CD14-positive monocyte (primary cell): ENCODE measurements at regions not wholly inside any gene's neighbourhood (a gene's known extent, or its start where the extent isn't known, plus 50 kb on each side); places are given as distances from the start of the nearest gene placed in this dataset.

Source experiments
- DNase-seq, 3 donors: peaks; one replicate each; pipeline ENCODE4 v3.0.0-alpha.2; 2011 to 2022
- H2AFZ ChIP-seq: 2 replicates; pipeline ENCODE4 v1.6.0; 2012; ENCODE audit warnings: mild to moderate bottlenecking, low read depth, low read length, inconsistent platforms; ENCODE audit not compliant: insufficient read depth, poor library complexity, severe bottlenecking
- H3K27ac ChIP-seq, 2 donors: 1 replicate in 1 of 2; 2 replicates in 1 of 2; pipeline ENCODE4 v1.5.1; 2012 to 2013; ENCODE audit warnings: low read length in 2 of 2, control low read depth in 1 of 2, inconsistent platforms in 1 of 2, low read depth in 1 of 2, mild to moderate bottlenecking in 1 of 2
- H3K27me3 ChIP-seq, 2 donors: one replicate each; pipeline versions ENCODE4 v1.6.0 to v1.6.1; 2011 to 2013; ENCODE audit warnings: low read length in 2 of 2; ENCODE audit not compliant: control insufficient read depth in 2 of 2, insufficient read depth in 2 of 2
- H3K36me3 ChIP-seq, 2 donors: replicated peaks in 1 of 2; 1 replicate in 1 of 2; 2 replicates in 1 of 2; pipeline versions ENCODE4 v1.5.1 to v1.6.1; 2012 to 2013; ENCODE audit warnings: low read length in 2 of 2, control low read depth in 1 of 2, inconsistent platforms in 1 of 2, mild to moderate bottlenecking in 1 of 2; ENCODE audit not compliant: insufficient read depth in 2 of 2, control insufficient read depth in 1 of 2
- H3K4me1 ChIP-seq, 2 donors: 1 replicate in 1 of 2; 2 replicates in 1 of 2; pipeline versions ENCODE4 v1.5.1 to v1.6.1; 2012 to 2013; ENCODE audit warnings: low read length in 2 of 2, control low read depth in 1 of 2, inconsistent platforms in 1 of 2, mild to moderate bottlenecking in 1 of 2, moderate library complexity in 1 of 2; ENCODE audit not compliant: insufficient read depth in 2 of 2, control insufficient read depth in 1 of 2
- H3K4me2 ChIP-seq: replicated peaks from 2 replicates; pipeline ENCODE3; 2012; ENCODE audit warnings: low read length, moderate library complexity, mild to moderate bottlenecking; ENCODE audit not compliant: poor library complexity, severe bottlenecking; ENCODE audit errors: extremely low read depth
- H3K4me3 ChIP-seq, 3 experiments: fragments of 200-600 bp in 1 of 3; sonication (generic) in 1 of 3; replicated peaks in 1 of 3; 1 replicate in 2 of 3; 2 replicates in 1 of 3; pipeline ENCODE4 v1.5.1; 2011 to 2013; ENCODE audit warnings: low read length in 3 of 3, mild to moderate bottlenecking in 3 of 3, control low read depth in 2 of 3, low read depth in 2 of 3, inconsistent platforms in 1 of 3, moderate library complexity in 1 of 3
- H3K79me2 ChIP-seq: 2 replicates; pipeline ENCODE4 v1.6.0; 2012; ENCODE audit warnings: mild to moderate bottlenecking, control low read depth, inconsistent platforms, low read length, moderate library complexity; ENCODE audit not compliant: insufficient read depth
- H3K9ac ChIP-seq: 2 replicates; pipeline ENCODE4 v1.6.0; 2017; ENCODE audit warnings: low read length, mild to moderate bottlenecking; ENCODE audit not compliant: insufficient read depth, poor library complexity, severe bottlenecking
- H3K9me3 ChIP-seq, 2 donors: replicated peaks in 1 of 2; 1 replicate in 1 of 2; 2 replicates in 1 of 2; pipeline versions ENCODE4 v1.5.1 to v1.6.1; 2012 to 2013; ENCODE audit warnings: low read length in 2 of 2, control low read depth in 1 of 2; ENCODE audit not compliant: control insufficient read depth in 1 of 2, insufficient read depth in 1 of 2
- H4K20me1 ChIP-seq: 2 replicates; pipeline ENCODE4 v1.6.0; 2012; ENCODE audit warnings: mild to moderate bottlenecking, low read length, control low read depth, moderate library complexity; ENCODE audit not compliant: insufficient read depth
- H3K27ac Mint-ChIP-seq, 7 donors: one replicate each; pipeline ENCODE4 v1.8.0; 2020; ENCODE audit warnings: mild to moderate bottlenecking in 7 of 7, mixed read lengths in 7 of 7, moderate library complexity in 6 of 7, inconsistent platforms in 2 of 7
- H3K27me3 Mint-ChIP-seq, 3 donors: one replicate each; pipeline ENCODE4 v1.8.0; 2021 to 2022; ENCODE audit warnings: low read depth in 3 of 3, mild to moderate bottlenecking in 3 of 3, mixed read lengths in 3 of 3, moderate library complexity in 3 of 3, inconsistent platforms in 1 of 3
- H3K36me3 Mint-ChIP-seq, 2 donors: one replicate each; pipeline ENCODE4 v1.8.0; 2020; ENCODE audit warnings: mixed read lengths in 2 of 2, inconsistent platforms in 1 of 2, mild to moderate bottlenecking in 1 of 2
- H3K4me1 Mint-ChIP-seq: one replicate; pipeline ENCODE4 v1.8.0; 2020; ENCODE audit warnings: mild to moderate bottlenecking, mixed read lengths
- H3K4me3 Mint-ChIP-seq, 2 donors: one replicate each; pipeline ENCODE4 v1.8.0; 2020; ENCODE audit warnings: mild to moderate bottlenecking in 2 of 2, mixed read lengths in 2 of 2, moderate library complexity in 1 of 2
- H3K9me3 Mint-ChIP-seq, 7 donors: one replicate each; pipeline ENCODE4 v1.8.0; 2020 to 2022; ENCODE audit warnings: mixed read lengths in 7 of 7, mild to moderate bottlenecking in 6 of 7, moderate library complexity in 6 of 7, inconsistent platforms in 2 of 7
- CTCF ChIP-seq: fragments of 200-600 bp; IDR thresholded peaks from one replicate; pipeline ENCODE4 v1.8.0; 2022; ENCODE audit warnings: antibody characterized with exemption, mild to moderate bottlenecking
- WGBS: methylation state at CpG from one replicate; pipeline ENCODE4 v1.1.5; 2013; ENCODE audit warnings: missing lambda C conversion rate; ENCODE audit not compliant: insufficient coverage; 5-methylcytosine and 5-hydroxymethylcytosine counted together
- intact Hi-C, 2 donors: fragments of 100-400 bp; cut with micrococcal nuclease; formaldehyde crosslinking; loops; one replicate each; pipeline versions ENCODE4 v1.15.0 to v1.15.1; 2023

GRCh38 chr20:10946124-10946880, 272.5 kb upstream of the JAG1 start:
- Mint-ChIP-seq H3K4me1 (no peaks in the 10 kb centered on the region), H3K4me3 (no peak overlapping the region), H3K27ac (no peak overlapping the region), H3K27me3 (peaks cover 0 to 1% (median 0%) of the 10 kb centered on the region in 3 donors), H3K36me3 (no peaks in the 10 kb centered on the region), H3K9me3 (peaks cover 0 to 5% (median 4%) of the 10 kb centered on the region in 7 donors)
- Histone ChIP-seq H3K36me3 (no peaks in the 10 kb centered on the region), H3K79me2 (no peaks in the 10 kb centered on the region), H3K27ac (no peak overlapping the region), H3K27me3 (no peaks in the 10 kb centered on the region), H3K4me3 (no peak overlapping the region), H4K20me1 (no peaks in the 10 kb centered on the region), H3K4me1 (no peaks in the 10 kb centered on the region), H2AFZ (no peak overlapping the region), H3K4me2 (no peak overlapping the region), H3K9ac (no peak overlapping the region), H3K9me3 (no peaks in the 10 kb centered on the region)
- no peak for TF ChIP-seq CTCF
- WGBS, result no CpG with 5 or more reads among the region's 2 CpGs
- intact Hi-C loops, result no loop called here
- no peak for DNase-seq

- H3K79me2 ChIP-seq, result no peaks in the 10 kb centered on the region
- H3K4me1 ChIP-seq, result no peaks in the 10 kb centered on the region
- no peak for DNase-seq
- peaks cover 0 to 1% (median 0%) of the 10 kb centered on the region in 3 donors for H3K27me3 Mint-ChIP-seq
- no peak overlapping the region for H3K4me3 ChIP-seq
- TF ChIP-seq CTCF, result no peak
- H3K9me3 ChIP-seq, result no peaks in the 10 kb centered on the region
- no peak overlapping the region for H3K27ac Mint-ChIP-seq
- H3K36me3 Mint-ChIP-seq, result no peaks in the 10 kb centered on the region
- H3K4me2 ChIP-seq, result no peak overlapping the region
- peaks cover 0 to 5% (median 2%) of the 10 kb centered on the region in 7 donors for H3K9me3 Mint-ChIP-seq
- H3K27me3 ChIP-seq, result no peaks in the 10 kb centered on the region
- H2AFZ ChIP-seq, result no peak overlapping the region
- no peak overlapping the region for H3K27ac ChIP-seq
- H3K4me3 Mint-ChIP-seq, result no peak overlapping the region
- H3K4me1 Mint-ChIP-seq, result no peaks in the 10 kb centered on the region
- no peaks in the 10 kb centered on the region for H3K36me3 ChIP-seq
- intact Hi-C loops, result no loop called here
- H3K9ac ChIP-seq, result no peak overlapping the region
- no peaks in the 10 kb centered on the region for H4K20me1 ChIP-seq
These were observed 273.9 kb upstream of the JAG1 start for GRCh38 chr20:10947726-10948125.
